Neural progenitor cell (in vitro differentiated cells): ENCODE measurements at regions not wholly inside any gene's neighbourhood (a gene's known extent, or its start where the extent isn't known, plus 50 kb on each side); places are given as distances from the start of the nearest gene placed in this dataset.

ENCODE experiments used
- DNase-seq: peaks from one replicate; pipeline ENCODE4 v3.0.0-alpha.2; 2016; ENCODE audit warnings: low spot score
- H2AFZ ChIP-seq: fragments of 200-600 bp; sonication (generic); replicated peaks from 2 replicates; pipeline ENCODE4 v1.6.1; 2016; ENCODE audit warnings: antibody characterized with exemption
- H3F3A ChIP-seq: fragments of 200-600 bp; sonication (generic); 2 replicates; pipeline ENCODE4 v1.6.1; 2016; ENCODE audit warnings: antibody characterized with exemption, low read depth
- H3K27ac ChIP-seq: fragments of 200-600 bp; sonication (generic); 2 replicates; pipeline ENCODE4 v1.5.1; 2016; ENCODE audit warnings: mild to moderate bottlenecking
- H3K27me3 ChIP-seq: fragments of 200-600 bp; sonication (generic); 2 replicates; pipeline ENCODE4 v1.6.1; 2016; ENCODE audit warnings: mild to moderate bottlenecking, moderate library complexity
- H3K36me3 ChIP-seq: fragments of 200-600 bp; sonication (generic); 2 replicates; pipeline ENCODE4 v1.5.1; 2016
- H3K4me1 ChIP-seq: fragments of 200-600 bp; sonication (generic); 2 replicates; pipeline ENCODE4 v1.6.1; 2016; ENCODE audit warnings: mixed run types
- H3K4me2 ChIP-seq: fragments of 200-600 bp; sonication (generic); 2 replicates; pipeline ENCODE4 v1.6.1; 2016
- H3K4me3 ChIP-seq: fragments of 200-600 bp; sonication (generic); 2 replicates; pipeline ENCODE4 v1.5.1; 2016
- H3K79me2 ChIP-seq: fragments of 200-600 bp; sonication (generic); 2 replicates; pipeline ENCODE4 v1.6.1; 2016; ENCODE audit warnings: low read depth
- H3K9ac ChIP-seq: fragments of 200-600 bp; sonication (generic); 2 replicates; pipeline ENCODE4 v1.6.1; 2016
- H3K9me3 ChIP-seq: fragments of 200-600 bp; sonication (generic); 2 replicates; pipeline ENCODE4 v1.5.1; 2016; ENCODE audit warnings: low read depth
- H4K20me1 ChIP-seq: fragments of 200-600 bp; sonication (generic); 2 replicates; pipeline ENCODE4 v1.6.1; 2016; ENCODE audit warnings: low read depth
- H3K27ac Mint-ChIP-seq: 3 replicates; pipeline ENCODE4 v1.8.0; 2021; ENCODE audit warnings: mixed read lengths
- H3K27me3 Mint-ChIP-seq: 2 replicates; pipeline ENCODE4 v1.8.0; 2022; ENCODE audit warnings: low read depth, mild to moderate bottlenecking, inconsistent platforms, moderate library complexity, mixed read lengths; ENCODE audit not compliant: insufficient read depth
- H3K36me3 Mint-ChIP-seq: 3 replicates; pipeline ENCODE4 v1.8.0; 2021; ENCODE audit warnings: mixed read lengths
- H3K4me1 Mint-ChIP-seq: 3 replicates; pipeline ENCODE4 v1.8.0; 2021; ENCODE audit warnings: mixed read lengths
- H3K4me3 Mint-ChIP-seq: 3 replicates; pipeline ENCODE4 v1.8.0; 2021; ENCODE audit warnings: mild to moderate bottlenecking, moderate library complexity, mixed read lengths
- H3K9me3 Mint-ChIP-seq: 3 replicates; pipeline ENCODE4 v1.8.0; 2020; ENCODE audit warnings: mixed read lengths
- CTCF ChIP-seq: fragments of 200-600 bp; sonication (generic); IDR thresholded peaks from 2 replicates; pipeline ENCODE4 v1.5.1; 2017; ENCODE audit warnings: antibody characterized with exemption, mild to moderate bottlenecking
- EZH2 ChIP-seq: fragments of 200-600 bp; sonication (generic); IDR thresholded peaks from 2 replicates; pipeline ENCODE4 v1.6.1; 2017; ENCODE audit warnings: antibody characterized with exemption, mild to moderate bottlenecking, moderate library complexity
- EZH2phosphoT487 ChIP-seq: fragments of 200-600 bp; sonication (generic); IDR thresholded peaks from 2 replicates; pipeline ENCODE4 v1.6.1; 2017; ENCODE audit warnings: antibody characterized with exemption

- H3K4me1 ChIP-seq: peaks cover 23% of the 10 kb centered on the region
- no peaks in the 10 kb centered on the region for H3K9me3 ChIP-seq
- Mint-ChIP-seq H3K27me3 (peaks cover 3% of the 10 kb centered on the region), H3K4me1 (peaks cover 22% of the 10 kb centered on the region), H3K9me3 (no peaks in the 10 kb centered on the region), H3K36me3 (no peaks in the 10 kb centered on the region), H3K4me3 (no peak overlapping the region), H3K27ac (no peak overlapping the region)
- H3K27me3 ChIP-seq: no peaks in the 10 kb centered on the region
- no peak overlapping the region for H3K4me3 ChIP-seq
- H2AFZ ChIP-seq: no peak overlapping the region
- peak; percentile 92 for DNase-seq
- H3K36me3 ChIP-seq: no peaks in the 10 kb centered on the region
- no peak overlapping the region for H3K9ac ChIP-seq
- no peaks in the 10 kb centered on the region for H4K20me1 ChIP-seq
- H3F3A ChIP-seq: no peaks in the 10 kb centered on the region
- H3K27ac ChIP-seq: no peak overlapping the region
- no peaks in the 10 kb centered on the region for H3K79me2 ChIP-seq
- TF ChIP-seq EZH2: no peak
- TF ChIP-seq EZH2phosphoT487: no peak
- TF ChIP-seq CTCF: no peak
- H3K4me2 ChIP-seq: peak overlapping the region; percentile 55
Observed at GRCh38 chr5:152634586-152634985, 229.5 kb upstream of the NMUR2 start.

GRCh38 chr5:152638996-152639552, 234.0 kb upstream of the NMUR2 start:
- no peak for DNase-seq
- H4K20me1 ChIP-seq: no peaks in the 10 kb centered on the region
- no peaks in the 10 kb centered on the region for H3K9me3 ChIP-seq
- no peaks in the 10 kb centered on the region for H3K36me3 Mint-ChIP-seq
- peaks cover 3% of the 10 kb centered on the region for H3K27me3 Mint-ChIP-seq
- H3K4me3 ChIP-seq: no peak overlapping the region
- TF ChIP-seq CTCF: no peak
- TF ChIP-seq EZH2phosphoT487: no peak
- TF ChIP-seq EZH2: no peak
- H3K27me3 ChIP-seq: no peaks in the 10 kb centered on the region
- no peak overlapping the region for H3K27ac Mint-ChIP-seq
- no peaks in the 10 kb centered on the region for H3K79me2 ChIP-seq
- H2AFZ ChIP-seq: no peak overlapping the region
- H3K36me3 ChIP-seq: no peaks in the 10 kb centered on the region
- no peak overlapping the region for H3K27ac ChIP-seq
- no peaks in the 10 kb centered on the region for H3K9me3 Mint-ChIP-seq
- H3K4me1 Mint-ChIP-seq: peaks cover 23% of the 10 kb centered on the region
- no peak overlapping the region for H3K4me3 Mint-ChIP-seq
- peaks cover 28% of the 10 kb centered on the region for H3K4me1 ChIP-seq
- H3K9ac ChIP-seq: no peak overlapping the region
- H3K4me2 ChIP-seq: no peak overlapping the region
- peaks cover 8% of the 10 kb centered on the region for H3F3A ChIP-seq

- H3K4me1 ChIP-seq: peaks cover 14% of the 10 kb centered on the region
- peak overlapping the region; percentile 44 for H2AFZ ChIP-seq
- H3K79me2 ChIP-seq: no peaks in the 10 kb centered on the region
- H3K9ac ChIP-seq: no peak overlapping the region
- H3K27me3 Mint-ChIP-seq: no peaks in the 10 kb centered on the region
- H3K36me3 Mint-ChIP-seq: no peaks in the 10 kb centered on the region
- DNase-seq: no peak
- no peaks in the 10 kb centered on the region for H3K27me3 ChIP-seq
- peaks cover 8% of the 10 kb centered on the region for H3F3A ChIP-seq
- H3K4me2 ChIP-seq: peak overlapping the region; percentile 24
- TF ChIP-seq CTCF (no peak), EZH2phosphoT487 (no peak), EZH2 (no peak)
- no peaks in the 10 kb centered on the region for H3K36me3 ChIP-seq
- no peak overlapping the region for H3K27ac Mint-ChIP-seq
- no peaks in the 10 kb centered on the region for H3K9me3 Mint-ChIP-seq
- no peak overlapping the region for H3K4me3 ChIP-seq
- no peak overlapping the region for H3K27ac ChIP-seq
- no peak overlapping the region for H3K4me3 Mint-ChIP-seq
- peaks cover 8% of the 10 kb centered on the region for H3K4me1 Mint-ChIP-seq
- H3K9me3 ChIP-seq: no peaks in the 10 kb centered on the region
- H4K20me1 ChIP-seq: no peaks in the 10 kb centered on the region
Observed at GRCh38 chr5:152641970-152642805, 237.1 kb upstream of the NMUR2 start.
